Fibroblast of lung (primary cell): ENCODE measurements at regions not wholly inside any gene's neighbourhood (a gene's known extent, or its start where the extent isn't known, plus 50 kb on each side); places are given as distances from the start of the nearest gene placed in this dataset.

Source experiments
- CTCF ChIP-seq, 2 donors: IDR thresholded peaks in 1 of 2; conservative IDR thresholded peaks in 1 of 2; 1 replicate in 1 of 2; 2 replicates in 1 of 2; pipeline ENCODE4 v1.5.1; 2011 to 2012; ENCODE audit warnings: low read length in 2 of 2, control low read depth in 1 of 2, inconsistent platforms in 1 of 2, low read depth in 1 of 2, mild to moderate bottlenecking in 1 of 2
- EZH2 ChIP-seq: IDR thresholded peaks from 2 replicates; pipeline ENCODE4 v1.5.1; 2012; ENCODE audit warnings: low read length, control low read depth, mild to moderate bottlenecking; ENCODE audit errors: missing control alignments

GRCh38 chr10:65847436-65848230, 1078.2 kb upstream of the LRRTM3 start:
- TF ChIP-seq CTCF (conservative IDR thresholded peaks at IDR 0.05 in 1 of 2, IDR thresholded peaks at IDR 0.05 in 1 of 2; ENCODE audit: low read depth in 1 of 2, low read length in 2 of 2) (no peak), EZH2 (no peak)
